ENCODE measurements at regions not wholly inside any gene's neighbourhood (a gene's known extent, or its start where the extent isn't known, plus 50 kb on each side); places are given as distances from the start of the nearest gene placed in this dataset.

DNA sequence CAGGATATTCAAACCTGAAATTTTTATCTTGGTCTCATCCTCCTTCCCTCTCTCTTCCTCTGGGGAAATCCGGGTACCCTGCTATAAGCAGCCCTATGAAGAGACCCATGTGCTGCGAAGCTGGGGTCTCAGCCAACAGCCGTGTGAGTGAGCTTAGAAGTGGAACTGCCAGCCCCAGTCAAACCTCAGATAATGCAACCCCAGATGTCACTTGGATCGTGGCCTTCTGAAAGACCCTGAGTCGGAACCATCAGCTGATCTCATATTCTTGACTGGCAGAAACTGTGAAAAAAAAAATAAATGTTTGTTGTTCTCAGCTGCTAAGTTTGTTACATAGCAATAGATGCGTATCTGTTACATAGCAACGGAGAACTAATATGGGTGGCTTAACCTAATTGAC, 198.1 kb upstream of the NPY2R start:
- TF ChIP-seq, protein P1, sequence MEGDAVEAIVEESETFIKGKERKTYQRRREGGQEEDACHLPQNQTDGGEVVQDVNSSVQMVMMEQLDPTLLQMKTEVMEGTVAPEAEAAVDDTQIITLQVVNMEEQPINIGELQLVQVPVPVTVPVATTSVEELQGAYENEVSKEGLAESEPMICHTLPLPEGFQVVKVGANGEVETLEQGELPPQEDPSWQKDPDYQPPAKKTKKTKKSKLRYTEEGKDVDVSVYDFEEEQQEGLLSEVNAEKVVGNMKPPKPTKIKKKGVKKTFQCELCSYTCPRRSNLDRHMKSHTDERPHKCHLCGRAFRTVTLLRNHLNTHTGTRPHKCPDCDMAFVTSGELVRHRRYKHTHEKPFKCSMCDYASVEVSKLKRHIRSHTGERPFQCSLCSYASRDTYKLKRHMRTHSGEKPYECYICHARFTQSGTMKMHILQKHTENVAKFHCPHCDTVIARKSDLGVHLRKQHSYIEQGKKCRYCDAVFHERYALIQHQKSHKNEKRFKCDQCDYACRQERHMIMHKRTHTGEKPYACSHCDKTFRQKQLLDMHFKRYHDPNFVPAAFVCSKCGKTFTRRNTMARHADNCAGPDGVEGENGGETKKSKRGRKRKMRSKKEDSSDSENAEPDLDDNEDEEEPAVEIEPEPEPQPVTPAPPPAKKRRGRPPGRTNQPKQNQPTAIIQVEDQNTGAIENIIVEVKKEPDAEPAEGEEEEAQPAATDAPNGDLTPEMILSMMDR (conservative IDR thresholded peaks at IDR 0.05; ENCODE audit: low read length), result no peak
- no peak for TF ChIP-seq EZH2phosphoT487 (IDR thresholded peaks at IDR 0.05; ENCODE audit: borderline replicate concordance)

All from Loucy (cell line).